COR-L47 (cell line): ENCODE measurements at regions not wholly inside any gene's neighbourhood (a gene's known extent, or its start where the extent isn't known, plus 50 kb on each side); places are given as distances from the start of the nearest gene placed in this dataset.

ENCODE experiments used
- DNase-seq: peaks from one replicate; lab custom pipeline; 2025; lab: John Stamatoyannopoulos, UW

DNA sequence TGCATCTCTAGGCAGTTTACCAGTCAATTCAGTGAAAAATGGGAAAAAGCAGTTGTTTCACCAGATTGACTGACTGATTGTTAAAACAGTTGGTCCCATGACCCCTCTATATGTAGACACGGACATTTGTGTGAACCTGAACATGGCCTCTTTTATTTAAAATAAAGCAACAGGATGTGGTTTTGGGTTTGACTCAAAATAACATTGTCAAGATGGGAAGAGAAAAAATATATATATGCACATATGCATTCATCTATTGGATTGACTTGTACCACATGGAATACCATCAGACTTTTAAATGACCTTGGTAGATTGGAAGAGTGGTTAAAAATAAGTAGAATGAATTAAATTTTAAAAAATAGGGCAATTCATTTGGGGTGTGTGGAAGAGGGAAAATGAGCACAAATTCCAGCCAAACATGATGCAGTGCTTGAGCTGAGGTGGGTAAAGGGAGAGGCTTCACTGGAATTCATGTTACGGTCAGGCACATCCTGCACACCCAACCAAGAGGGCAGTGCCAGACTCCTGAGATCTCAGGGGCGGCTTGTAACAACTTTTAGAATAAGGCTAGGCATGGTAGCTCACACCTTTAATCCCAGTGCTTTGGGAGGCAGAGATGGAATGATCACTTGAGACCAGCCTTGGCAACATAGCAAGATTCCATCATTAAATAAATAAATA lies 560.7 kb upstream of the TENM3 start:
- no peak for DNase-seq

DNA sequence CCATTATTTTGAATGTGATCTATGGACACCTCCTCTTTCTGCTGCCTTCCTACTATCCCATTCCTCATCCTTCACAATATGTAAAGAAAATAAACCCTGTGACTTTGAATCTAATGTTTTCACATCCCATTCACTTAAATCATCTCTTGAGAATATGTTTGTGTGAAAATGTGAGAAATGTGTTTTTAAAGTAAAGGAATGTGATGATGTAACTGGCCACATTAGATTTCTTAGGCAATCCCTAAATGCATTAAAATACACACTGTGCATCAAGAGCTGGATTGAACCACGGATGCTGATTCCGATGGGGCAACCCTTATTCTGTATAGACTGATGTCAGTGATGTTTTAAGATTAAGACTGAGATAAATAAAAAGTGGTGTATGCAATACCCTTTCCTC lies 558.9 kb upstream of the TENM3 start:
- DNase-seq = no peak

- DNase-seq = no peak
Observed at GRCh38 chr4:181685461-181685860, 557.7 kb upstream of the TENM3 start.

GRCh38 chr4:181685911-181686310 lies 557.3 kb upstream of the TENM3 start:
- DNase-seq = no peak

- DNase-seq = no peak
Observed at GRCh38 chr4:181687116-181687515, 556.1 kb upstream of the TENM3 start.

- no peak for DNase-seq
Observed at GRCh38 chr4:181688432-181688831, 554.8 kb upstream of the TENM3 start.

DNA sequence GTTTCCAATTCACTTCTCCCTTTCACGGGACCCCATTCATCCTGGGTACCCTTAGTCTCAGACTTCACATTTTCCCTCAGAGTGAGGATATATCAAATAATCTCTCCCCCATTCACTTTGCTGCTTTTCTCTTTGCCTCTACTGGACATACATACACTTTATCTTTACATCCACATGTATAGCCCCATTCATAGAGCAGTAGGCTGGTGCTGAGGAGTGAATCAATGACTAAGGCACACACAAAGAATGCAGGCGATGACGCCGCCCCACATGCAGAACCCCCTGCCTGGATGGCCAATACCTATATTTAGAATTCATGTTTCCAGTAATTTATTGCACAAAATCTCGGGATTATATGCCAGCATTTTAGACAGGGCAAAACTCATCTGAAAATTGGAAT lies 554.3 kb upstream of the TENM3 start:
- DNase-seq = no peak

DNA sequence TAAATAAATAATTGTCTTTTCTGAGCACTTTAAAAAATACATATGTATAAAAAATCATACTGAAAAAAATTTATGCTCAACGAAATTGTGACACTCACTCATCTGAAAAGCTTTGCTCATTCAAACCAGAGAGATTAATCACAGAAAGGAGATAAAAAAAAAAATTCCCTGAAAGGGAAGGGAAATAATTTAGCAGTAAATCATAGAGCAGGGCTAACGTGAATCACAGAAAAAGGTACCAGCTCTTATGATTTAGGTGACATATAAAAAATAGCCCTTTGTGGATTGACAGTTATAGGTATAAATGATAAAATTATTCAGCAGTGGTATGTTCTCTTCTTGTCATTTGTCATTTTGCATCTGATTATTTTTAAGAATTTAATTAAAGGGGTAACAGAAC lies 552.7 kb upstream of the TENM3 start:
- no peak for DNase-seq

DNA sequence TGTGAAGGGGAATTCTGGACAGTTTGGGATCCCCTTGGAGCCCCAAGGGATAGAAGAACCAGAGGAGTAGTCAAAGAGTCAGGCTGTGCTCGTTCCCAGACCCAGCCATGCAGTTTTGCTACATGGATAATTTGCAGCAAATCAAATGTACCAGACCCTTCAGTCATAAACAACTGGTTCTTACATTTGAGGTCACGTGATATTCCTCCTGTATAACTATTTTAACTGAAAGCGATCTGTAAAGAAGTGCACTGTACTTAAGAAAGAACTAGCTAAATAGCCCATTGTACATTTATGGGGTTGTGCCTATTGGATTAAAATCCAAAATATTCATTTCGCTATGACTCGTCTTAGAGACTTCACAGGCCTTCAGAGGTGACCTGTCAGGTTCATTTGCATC lies 550.2 kb upstream of the TENM3 start:
- no peak for DNase-seq

GRCh38 chr4:181693517-181693916 lies 549.7 kb upstream of the TENM3 start:
- no peak for DNase-seq

DNA sequence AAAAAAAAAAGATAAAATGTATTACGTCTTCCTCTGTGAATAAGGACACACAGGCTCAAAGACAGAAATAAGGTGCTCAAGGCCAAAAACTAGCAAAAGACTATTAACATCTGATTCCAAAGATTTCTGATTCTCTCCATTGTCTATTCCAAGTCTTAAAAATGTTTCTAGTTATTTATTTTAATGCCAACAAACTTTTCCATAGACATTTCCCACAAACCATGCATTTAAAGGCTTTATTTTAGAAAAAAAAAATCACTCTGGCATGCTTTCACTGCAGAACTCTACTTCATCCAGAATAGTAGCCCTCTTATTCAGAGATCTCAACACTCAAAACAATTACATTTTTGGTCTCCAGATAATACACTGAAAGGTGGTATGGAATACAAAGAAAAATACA lies 545.0 kb upstream of the TENM3 start:
- no peak for DNase-seq

DNA sequence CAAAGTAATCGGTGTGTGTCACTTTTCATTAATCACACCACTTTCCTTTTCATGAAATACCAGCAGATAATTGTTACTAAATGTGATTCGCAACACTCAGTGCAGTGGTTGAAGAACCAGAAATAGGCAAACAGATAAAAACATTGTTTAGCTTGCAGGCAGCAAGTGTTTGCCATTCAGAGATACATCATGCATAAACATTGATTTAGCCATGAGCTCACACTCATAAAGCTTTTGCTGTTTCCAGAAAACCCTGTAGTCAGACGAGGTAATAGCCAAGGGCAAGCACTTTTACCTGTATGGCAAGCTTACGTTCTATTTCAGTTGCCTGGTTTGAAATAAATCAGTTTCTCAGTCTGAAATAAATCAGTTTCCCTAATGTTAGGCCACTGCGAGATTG lies 542.0 kb upstream of the TENM3 start:
- no peak for DNase-seq

- no peak for DNase-seq
Observed at GRCh38 chr4:181701894-181702293, 541.3 kb upstream of the TENM3 start.

- DNase-seq = no peak
Observed at GRCh38 chr4:181702864-181703495, 540.2 kb upstream of the TENM3 start.

GRCh38 chr4:181710143-181710542 lies 533.1 kb upstream of the TENM3 start:
- no peak for DNase-seq

GRCh38 chr4:181711387-181711786 lies 531.8 kb upstream of the TENM3 start:
- DNase-seq = no peak

DNA sequence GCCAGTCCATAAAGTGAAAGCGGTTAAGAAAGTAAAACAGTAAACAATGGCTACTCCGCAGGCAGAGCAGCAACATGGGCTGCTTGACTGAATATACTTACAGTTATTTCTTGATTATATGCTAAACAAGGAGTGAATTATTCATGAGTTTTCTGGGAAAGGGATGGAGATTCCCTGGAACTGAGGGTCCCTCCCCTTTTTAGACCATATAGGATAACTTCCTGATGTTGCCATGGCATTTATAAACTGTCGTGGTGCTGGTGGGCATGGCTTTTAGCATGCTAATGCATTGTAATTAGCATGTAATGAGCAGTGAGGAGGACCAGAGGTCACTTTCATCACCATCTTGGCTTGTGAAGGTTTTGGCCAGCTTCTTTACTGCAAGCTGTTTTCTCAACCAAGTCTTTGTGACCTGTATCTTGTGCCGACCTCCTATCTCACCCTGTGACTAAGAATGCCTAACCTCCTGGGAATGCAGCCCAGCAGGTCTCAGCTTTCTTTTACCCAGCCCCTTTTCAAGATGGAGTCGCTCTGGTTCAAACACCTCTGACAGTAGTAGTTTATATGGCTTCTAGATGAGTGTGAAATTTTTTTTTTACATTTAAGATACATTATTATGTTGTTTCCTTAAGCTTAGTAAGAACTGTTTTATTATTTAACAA lies 514.8 kb upstream of the TENM3 start:
- no peak for DNase-seq

- DNase-seq = no peak
Observed at GRCh38 chr4:181731900-181732299, 511.3 kb upstream of the TENM3 start.

GRCh38 chr4:181737744-181738143 lies 505.5 kb upstream of the TENM3 start:
- DNase-seq = no peak

GRCh38 chr4:181739031-181739430 lies 504.2 kb upstream of the TENM3 start:
- DNase-seq = no peak

- no peak for DNase-seq
Observed at GRCh38 chr4:181741513-181741912, 501.7 kb upstream of the TENM3 start.

DNA sequence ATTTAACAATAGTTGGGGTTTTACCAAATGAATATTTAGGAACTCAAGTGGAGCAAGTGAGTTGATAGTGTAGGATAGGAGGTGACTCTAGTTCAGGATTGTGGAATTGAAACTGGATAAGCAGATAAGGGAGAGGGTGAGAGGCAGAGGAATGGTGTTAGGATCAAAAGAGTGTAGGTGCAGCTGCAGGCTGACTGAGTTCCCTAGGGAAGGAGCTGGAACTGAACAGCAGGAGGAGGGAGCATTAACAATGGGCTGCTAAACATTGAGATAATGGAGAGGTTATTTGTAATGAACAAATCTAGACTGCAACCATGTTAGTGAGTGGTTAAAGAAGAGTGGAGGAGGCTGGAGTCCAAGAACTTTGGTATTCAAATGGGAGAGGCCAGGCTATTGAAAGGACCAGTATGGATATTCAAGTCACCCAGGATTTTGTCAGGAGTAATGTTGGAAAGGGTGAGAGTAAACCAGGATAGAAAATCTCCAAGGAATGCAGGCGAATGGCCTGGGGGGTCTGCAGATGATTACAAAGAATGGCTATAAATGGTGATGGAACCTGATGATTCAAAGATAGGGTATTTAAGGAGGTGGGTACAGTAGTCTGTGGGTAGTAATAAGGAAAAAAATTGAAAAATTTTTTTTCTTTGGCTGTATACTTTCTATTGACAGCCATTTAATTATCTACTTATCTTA lies 497.1 kb upstream of the TENM3 start:
- no peak for DNase-seq

DNA sequence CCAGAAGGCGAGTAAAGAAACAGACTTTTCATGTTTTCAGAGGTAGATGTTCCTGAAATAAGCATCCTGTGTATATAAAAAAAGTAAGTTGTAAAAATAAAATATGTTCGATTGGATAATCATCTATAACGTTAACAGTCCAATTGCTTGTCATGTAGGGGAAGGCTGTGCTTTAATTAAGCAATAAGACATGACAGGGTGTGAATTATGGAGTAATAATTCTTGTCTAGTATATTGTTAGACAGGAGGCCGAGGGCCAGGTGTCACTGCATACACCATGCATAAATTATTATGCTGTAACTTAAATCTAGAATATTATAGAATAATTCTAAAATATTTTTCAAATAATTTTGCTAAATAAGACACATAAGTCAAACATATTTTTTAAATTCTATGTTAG lies 494.6 kb upstream of the TENM3 start:
- no peak for DNase-seq
